AG09319 (cell line): ENCODE measurements at regions not wholly inside any gene's neighbourhood (a gene's known extent, or its start where the extent isn't known, plus 50 kb on each side); places are given as distances from the start of the nearest gene placed in this dataset.

Experiments used
- DNase-seq: peaks from one replicate; pipeline ENCODE4 v3.0.0-alpha.2; 2010; ENCODE audit warnings: low read depth; ENCODE audit errors: extremely low read depth
- TF ChIP-seq, protein P1 (sequence below): IDR thresholded peaks from 2 replicates; pipeline ENCODE4 v1.5.1; 2011; ENCODE audit warnings: low read depth, mild to moderate bottlenecking, inconsistent platforms, low read length, moderate library complexity

DNA sequence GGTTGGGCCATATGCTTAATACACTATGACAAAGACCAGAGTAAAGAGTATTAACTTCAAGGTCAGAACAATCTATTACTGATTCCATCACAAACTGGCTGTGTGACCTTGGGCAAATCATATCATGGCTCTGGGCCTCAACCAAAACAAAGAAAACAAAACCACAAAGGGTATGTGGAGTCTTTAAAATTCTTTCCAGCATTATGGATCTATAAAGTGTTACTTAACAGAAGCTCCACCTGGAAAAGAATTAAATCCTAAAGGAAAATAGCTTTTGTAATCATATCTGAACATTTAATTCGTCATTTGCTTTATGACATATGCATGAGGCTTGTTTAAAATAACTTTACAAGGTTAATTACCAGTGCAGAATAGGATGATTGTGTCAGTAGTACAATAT, 265.5 kb downstream of the SATB1 start:
- DNase-seq: no peak
- TF ChIP-seq, protein P1, sequence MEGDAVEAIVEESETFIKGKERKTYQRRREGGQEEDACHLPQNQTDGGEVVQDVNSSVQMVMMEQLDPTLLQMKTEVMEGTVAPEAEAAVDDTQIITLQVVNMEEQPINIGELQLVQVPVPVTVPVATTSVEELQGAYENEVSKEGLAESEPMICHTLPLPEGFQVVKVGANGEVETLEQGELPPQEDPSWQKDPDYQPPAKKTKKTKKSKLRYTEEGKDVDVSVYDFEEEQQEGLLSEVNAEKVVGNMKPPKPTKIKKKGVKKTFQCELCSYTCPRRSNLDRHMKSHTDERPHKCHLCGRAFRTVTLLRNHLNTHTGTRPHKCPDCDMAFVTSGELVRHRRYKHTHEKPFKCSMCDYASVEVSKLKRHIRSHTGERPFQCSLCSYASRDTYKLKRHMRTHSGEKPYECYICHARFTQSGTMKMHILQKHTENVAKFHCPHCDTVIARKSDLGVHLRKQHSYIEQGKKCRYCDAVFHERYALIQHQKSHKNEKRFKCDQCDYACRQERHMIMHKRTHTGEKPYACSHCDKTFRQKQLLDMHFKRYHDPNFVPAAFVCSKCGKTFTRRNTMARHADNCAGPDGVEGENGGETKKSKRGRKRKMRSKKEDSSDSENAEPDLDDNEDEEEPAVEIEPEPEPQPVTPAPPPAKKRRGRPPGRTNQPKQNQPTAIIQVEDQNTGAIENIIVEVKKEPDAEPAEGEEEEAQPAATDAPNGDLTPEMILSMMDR: no peak

- DNase-seq: peak; percentile 29
- TF ChIP-seq, protein P1: no peak
Measured at GRCh38 chr3:18153571-18154173, 271.5 kb downstream of the SATB1 start.

- no peak for DNase-seq
- TF ChIP-seq, protein P1: no peak
Measured at GRCh38 chr3:18151199-18151598, 273.9 kb downstream of the SATB1 start.

- no peak for DNase-seq
- TF ChIP-seq, protein P1: no peak
Measured at GRCh38 chr3:18149935-18150334, 275.2 kb downstream of the SATB1 start.

DNA sequence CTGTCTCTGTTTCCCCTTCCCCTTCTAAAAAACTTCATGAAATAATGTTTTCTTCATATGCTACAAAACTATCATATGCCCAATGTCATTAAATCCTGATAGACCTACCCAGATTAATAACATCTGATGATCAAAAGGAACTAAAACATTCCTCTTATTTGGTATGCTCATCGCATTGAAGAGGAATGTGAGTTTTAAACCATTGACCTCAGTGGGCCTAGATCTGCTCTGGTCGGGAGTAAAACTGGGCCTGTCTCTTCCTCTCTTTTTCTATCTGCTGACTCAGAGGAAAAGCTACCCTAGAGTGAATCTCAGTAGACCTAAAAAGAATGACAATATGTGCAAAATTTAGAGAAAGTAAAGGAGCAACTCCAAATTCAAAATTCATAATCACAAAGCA, 275.8 kb downstream of the SATB1 start:
- no peak for DNase-seq
- TF ChIP-seq, protein P1: no peak

DNA sequence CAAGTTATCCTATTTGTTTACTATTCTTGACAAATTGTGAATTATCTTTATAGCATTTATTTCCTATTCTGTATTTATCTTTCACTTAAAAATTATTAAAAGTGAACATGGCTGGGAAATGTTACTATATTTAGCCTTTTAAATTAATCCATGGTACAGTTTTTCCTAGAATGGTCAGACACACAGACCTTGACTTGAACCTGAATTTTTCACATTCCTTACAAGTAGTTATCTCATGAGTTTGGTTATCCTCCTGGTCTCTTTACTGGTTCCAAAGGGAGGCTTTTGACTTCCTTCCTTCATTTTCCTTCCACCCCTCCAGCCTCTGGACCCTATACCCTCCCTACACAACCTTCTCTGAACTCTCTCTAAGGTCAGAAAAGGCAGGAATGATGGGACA, 280.6 kb downstream of the SATB1 start:
- DNase-seq: no peak

GRCh38 chr3:18143258-18143780, 281.8 kb downstream of the SATB1 start:
- DNase-seq: no peak
- TF ChIP-seq, protein P1: no peak

More for the DNA sequence above, 280.6 kb downstream of the SATB1 start:
- TF ChIP-seq, protein P1: no peak
